GM12873 (cell line): ENCODE measurements at regions not wholly inside any gene's neighbourhood (a gene's known extent, or its start where the extent isn't known, plus 50 kb on each side); places are given as distances from the start of the nearest gene placed in this dataset.

ENCODE experiments used
- TF ChIP-seq, protein P1 (sequence below): IDR thresholded peaks from 2 replicates; pipeline ENCODE4 v1.5.1; 2012; ENCODE audit warnings: low read depth, mild to moderate bottlenecking, moderate library complexity, low read length, control low read depth; ENCODE audit not compliant: insufficient read depth; ENCODE audit errors: missing control alignments

GRCh38 chr6:134627707-134628106 lies 309.8 kb upstream of the SGK1 start:
- TF ChIP-seq, protein P1, sequence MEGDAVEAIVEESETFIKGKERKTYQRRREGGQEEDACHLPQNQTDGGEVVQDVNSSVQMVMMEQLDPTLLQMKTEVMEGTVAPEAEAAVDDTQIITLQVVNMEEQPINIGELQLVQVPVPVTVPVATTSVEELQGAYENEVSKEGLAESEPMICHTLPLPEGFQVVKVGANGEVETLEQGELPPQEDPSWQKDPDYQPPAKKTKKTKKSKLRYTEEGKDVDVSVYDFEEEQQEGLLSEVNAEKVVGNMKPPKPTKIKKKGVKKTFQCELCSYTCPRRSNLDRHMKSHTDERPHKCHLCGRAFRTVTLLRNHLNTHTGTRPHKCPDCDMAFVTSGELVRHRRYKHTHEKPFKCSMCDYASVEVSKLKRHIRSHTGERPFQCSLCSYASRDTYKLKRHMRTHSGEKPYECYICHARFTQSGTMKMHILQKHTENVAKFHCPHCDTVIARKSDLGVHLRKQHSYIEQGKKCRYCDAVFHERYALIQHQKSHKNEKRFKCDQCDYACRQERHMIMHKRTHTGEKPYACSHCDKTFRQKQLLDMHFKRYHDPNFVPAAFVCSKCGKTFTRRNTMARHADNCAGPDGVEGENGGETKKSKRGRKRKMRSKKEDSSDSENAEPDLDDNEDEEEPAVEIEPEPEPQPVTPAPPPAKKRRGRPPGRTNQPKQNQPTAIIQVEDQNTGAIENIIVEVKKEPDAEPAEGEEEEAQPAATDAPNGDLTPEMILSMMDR: no peak

- TF ChIP-seq, protein P1: peak; percentile 5
Measured at GRCh38 chr6:134626589-134626988, 308.7 kb upstream of the SGK1 start.

GRCh38 chr6:134626086-134626485 lies 308.2 kb upstream of the SGK1 start:
- TF ChIP-seq, protein P1: no peak

DNA sequence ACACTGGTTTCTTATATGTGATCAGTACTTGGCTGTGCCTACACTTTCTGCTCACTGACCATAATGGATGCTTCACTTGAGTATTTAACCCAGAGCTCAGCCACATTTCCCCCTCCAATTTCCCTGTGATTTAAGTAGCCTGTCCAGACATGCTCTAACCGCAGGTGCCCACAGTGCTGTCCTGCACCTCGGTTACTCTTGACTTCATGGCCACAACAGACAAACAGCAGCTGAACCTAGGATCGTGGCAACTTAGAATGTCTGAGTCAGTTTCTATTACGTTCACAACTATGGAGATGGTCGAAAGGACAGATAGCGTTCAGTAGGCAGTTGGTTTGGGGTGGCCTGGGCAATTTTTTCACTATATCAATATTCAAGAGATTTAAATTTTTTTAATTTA lies 306.9 kb upstream of the SGK1 start:
- TF ChIP-seq, protein P1: no peak

GRCh38 chr6:134623401-134623800 lies 305.5 kb upstream of the SGK1 start:
- TF ChIP-seq, protein P1: no peak

- TF ChIP-seq, protein P1: no peak
Measured at GRCh38 chr6:134622382-134623173, 304.7 kb upstream of the SGK1 start.

GRCh38 chr6:134621858-134622257 lies 303.9 kb upstream of the SGK1 start:
- TF ChIP-seq, protein P1: no peak

DNA sequence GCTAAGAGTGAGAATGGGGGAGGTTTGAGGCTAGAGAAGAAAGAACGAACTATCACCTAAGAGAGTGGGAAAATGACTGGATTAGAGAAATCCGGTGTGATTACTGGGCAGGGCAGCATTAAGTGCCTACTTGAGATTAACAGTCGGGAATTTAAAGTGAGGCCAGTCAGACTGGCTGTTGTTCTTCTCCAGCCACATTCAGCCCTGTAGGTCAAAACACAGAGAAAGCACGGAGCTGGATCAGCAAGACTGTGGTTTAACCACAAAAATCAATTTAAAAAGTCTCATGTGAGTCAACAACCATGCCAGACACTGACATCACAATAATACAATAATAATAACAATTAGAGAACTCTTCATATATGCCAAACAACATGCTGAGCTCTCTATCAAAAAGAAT lies 301.9 kb upstream of the SGK1 start:
- TF ChIP-seq, protein P1: no peak
